K562 (cell line): ENCODE measurements at regions not wholly inside any gene's neighbourhood (a gene's known extent, or its start where the extent isn't known, plus 50 kb on each side); places are given as distances from the start of the nearest gene placed in this dataset.

Experiments
- CBX3 ChIP-seq, 2 experiments: IDR thresholded peaks; 1 replicate in 1 of 2; 2 replicates in 1 of 2; pipeline ENCODE4 v1.6.1; 2012; ENCODE audit warnings: inconsistent platforms in 2 of 2, low read length in 2 of 2, borderline replicate concordance in 1 of 2, control low read depth in 1 of 2
- CXXC5 ChIP-seq: fragments of 250-450 bp; sonication (Bioruptor Pico); IDR thresholded peaks from 2 replicates; pipeline ENCODE4 v1.8.0; 2022; ENCODE audit warnings: inconsistent platforms, mild to moderate bottlenecking, moderate library complexity
- ETV1 ChIP-seq: fragments of 450-650 bp; conservative IDR thresholded peaks from 2 replicates; pipeline ENCODE4 v1.6.1; 2016; ENCODE audit warnings: missing genetic modification characterization, control low read depth, low read depth, missing compliant biosample characterization
- ETV6 ChIP-seq, 3 experiments: fragments of 150-350 bp in 1 of 3; sonication (generic) in 1 of 3; formaldehyde crosslinking in 1 of 3; IDR thresholded peaks; 2 replicates each; pipeline versions ENCODE4 v1.6.1 to v1.8.0; 2014 to 2022; ENCODE audit warnings: borderline replicate concordance in 2 of 3, low read depth in 2 of 3, antibody characterized with exemption in 1 of 3, low read length in 1 of 3, mild to moderate bottlenecking in 1 of 3, missing genetic modification reagents in 1 of 3
- FOXA3 ChIP-seq, 2 experiments: fragments of 450-650 bp in 1 of 2; sonication (generic) in 1 of 2; formaldehyde crosslinking; IDR thresholded peaks in 1 of 2; conservative IDR thresholded peaks in 1 of 2; 2 replicates each; pipeline versions ENCODE4 v1.4.0 to v1.8.0; 2020 to 2022; ENCODE audit warnings: mild to moderate bottlenecking in 2 of 2, missing genetic modification reagents in 1 of 2
- GTF2A2 ChIP-seq: IDR thresholded peaks from 2 replicates; pipeline ENCODE4 v1.6.1; 2016; ENCODE audit warnings: mild to moderate bottlenecking, missing genetic modification characterization, missing compliant biosample characterization
- NCOA2 ChIP-seq, 2 experiments: fragments of 450-650 bp; IDR thresholded peaks; 2 replicates each; pipeline ENCODE4 v1.6.1; 2018; ENCODE audit warnings: mild to moderate bottlenecking in 2 of 2, moderate library complexity in 1 of 2; ENCODE audit not compliant: partially characterized antibody in 2 of 2
- NFXL1 ChIP-seq: fragments of 450-650 bp; formaldehyde crosslinking; IDR thresholded peaks from 2 replicates; pipeline ENCODE4 v1.4.0; 2021; ENCODE audit warnings: mild to moderate bottlenecking
- SMAD1 ChIP-seq: fragments of 150-350 bp; IDR thresholded peaks from 2 replicates; pipeline ENCODE4 v1.6.1; 2014; ENCODE audit warnings: low read length, low read depth; ENCODE audit not compliant: partially characterized antibody
- WHSC1 ChIP-seq: IDR thresholded peaks from one replicate; pipeline ENCODE4 v1.6.1; 2012; ENCODE audit warnings: low read length, control low read depth, inconsistent platforms
- ZNF12 ChIP-seq: sonication (generic); formaldehyde crosslinking; IDR thresholded peaks from 2 replicates; pipeline ENCODE4 v1.4.0; 2020; ENCODE audit warnings: mild to moderate bottlenecking, missing genetic modification reagents
- ZNF143 ChIP-seq: sonication (generic); formaldehyde crosslinking; IDR thresholded peaks from 2 replicates; pipeline ENCODE4 v1.9.0; 2022; ENCODE audit warnings: mild to moderate bottlenecking, missing genetic modification reagents
- ZNF239 ChIP-seq: fragments of 250-450 bp; sonication (Bioruptor Pico); IDR thresholded peaks from 2 replicates; pipeline ENCODE4 v1.4.0; 2020; ENCODE audit warnings: mild to moderate bottlenecking
- ZNF253 ChIP-seq: fragments of 250-450 bp; sonication (Bioruptor Pico); conservative IDR thresholded peaks from 2 replicates; pipeline ENCODE4 v1.6.1; 2021; ENCODE audit warnings: mild to moderate bottlenecking
- ZNF408 ChIP-seq: fragments of 250-450 bp; sonication (Bioruptor Pico); IDR thresholded peaks from 2 replicates; pipeline ENCODE4 v1.4.0; 2020; ENCODE audit warnings: low read depth, mild to moderate bottlenecking, moderate library complexity
- ZNF584 ChIP-seq: fragments of 200-800 bp; sonication (Bioruptor generic); IDR thresholded peaks from 2 replicates; pipeline ENCODE4 v1.6.1; 2016; ENCODE audit warnings: low read depth, mild to moderate bottlenecking, missing genetic modification characterization, missing compliant biosample characterization
- TF ChIP-seq, protein P1 (sequence below): sonication (generic); formaldehyde crosslinking; IDR thresholded peaks from 2 replicates; pipeline ENCODE4 v1.8.1; 2023; ENCODE audit warnings: mild to moderate bottlenecking, missing genetic modification reagents
- TF ChIP-seq, protein P2 (sequence below): fragments of 450-650 bp; formaldehyde crosslinking; IDR thresholded peaks from 2 replicates; pipeline ENCODE4 v1.4.0; 2020; ENCODE audit warnings: mild to moderate bottlenecking, moderate library complexity
- TF ChIP-seq, protein P3 (sequence below): fragments of 450-650 bp; IDR thresholded peaks from 2 replicates; pipeline ENCODE4 v1.7.1; 2018; ENCODE audit warnings: mild to moderate bottlenecking, low read depth; ENCODE audit not compliant: partially characterized antibody

DNA sequence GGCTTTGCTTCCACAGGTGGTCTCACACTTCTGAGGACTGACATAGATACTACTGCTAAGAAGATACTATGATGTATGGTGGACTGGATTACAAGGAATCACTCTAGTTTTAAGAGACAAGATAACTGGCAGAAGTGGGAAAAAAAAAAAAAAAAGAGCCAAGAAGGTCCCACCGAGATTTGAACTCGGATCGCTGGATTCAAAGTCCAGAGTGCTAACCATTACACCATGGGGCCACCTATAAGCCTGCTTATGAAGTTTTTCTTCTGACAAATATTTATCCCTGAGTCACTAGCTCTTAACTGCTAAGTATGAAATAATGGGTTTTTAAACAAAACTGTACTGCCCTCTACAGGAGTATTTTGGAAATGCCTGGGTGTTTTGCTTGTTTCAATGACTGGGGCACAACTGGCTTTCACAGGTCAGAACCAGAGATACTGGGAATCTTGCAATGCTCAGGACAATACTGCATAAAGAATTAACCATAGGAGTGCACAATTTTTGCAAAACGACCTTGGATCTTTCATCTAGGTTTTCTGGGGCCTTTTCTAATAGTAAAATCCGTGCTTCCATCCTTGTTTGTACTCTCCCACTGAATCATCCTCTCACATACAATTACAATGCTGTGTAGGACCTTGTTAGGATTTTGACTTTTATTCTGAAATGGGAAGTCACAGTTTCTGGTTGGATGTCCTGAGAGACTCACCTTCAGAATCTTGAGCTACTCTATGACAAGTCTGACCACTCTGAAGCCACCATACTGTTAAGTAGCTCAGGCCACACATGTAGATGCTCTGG lies 116.3 kb downstream of the OR2B2 start (continued):
- TF ChIP-seq, protein P1, sequence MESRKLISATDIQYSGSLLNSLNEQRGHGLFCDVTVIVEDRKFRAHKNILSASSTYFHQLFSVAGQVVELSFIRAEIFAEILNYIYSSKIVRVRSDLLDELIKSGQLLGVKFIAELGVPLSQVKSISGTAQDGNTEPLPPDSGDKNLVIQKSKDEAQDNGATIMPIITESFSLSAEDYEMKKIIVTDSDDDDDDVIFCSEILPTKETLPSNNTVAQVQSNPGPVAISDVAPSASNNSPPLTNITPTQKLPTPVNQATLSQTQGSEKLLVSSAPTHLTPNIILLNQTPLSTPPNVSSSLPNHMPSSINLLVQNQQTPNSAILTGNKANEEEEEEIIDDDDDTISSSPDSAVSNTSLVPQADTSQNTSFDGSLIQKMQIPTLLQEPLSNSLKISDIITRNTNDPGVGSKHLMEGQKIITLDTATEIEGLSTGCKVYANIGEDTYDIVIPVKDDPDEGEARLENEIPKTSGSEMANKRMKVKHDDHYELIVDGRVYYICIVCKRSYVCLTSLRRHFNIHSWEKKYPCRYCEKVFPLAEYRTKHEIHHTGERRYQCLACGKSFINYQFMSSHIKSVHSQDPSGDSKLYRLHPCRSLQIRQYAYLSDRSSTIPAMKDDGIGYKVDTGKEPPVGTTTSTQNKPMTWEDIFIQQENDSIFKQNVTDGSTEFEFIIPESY (CRISPR knock-in tag) = 0 out of 2 replicates have a peak, but pooled peaks have one; percentile 35
- TF ChIP-seq ZNF584 (CRISPR knock-in tag) (no peak), ZNF12 (no peak), ETV1 (no peak), FOXA3 (CRISPR knock-in tag; conservative IDR thresholded peaks at IDR 0.05 in 1 of 2, IDR thresholded peaks at IDR 0.05 in 1 of 2) (no peak; a peak in 2 of 4 replicates), ZNF239 (CRISPR knock-in tag) (no peak), CXXC5 (no peak; the same call in 1 of the 2 replicates), ZNF143 (CRISPR knock-in tag) (no peak), ETV6 (IDR thresholded peaks at IDR 0.05; ENCODE audit: borderline replicate concordance in 1 of 2, low read depth in 2 of 2, low read length in 1 of 2) (no peak), ETV6 (CRISPR knock-in tag; IDR thresholded peaks at IDR 0.05; ENCODE audit: borderline replicate concordance) (no peak), ZNF253 (CRISPR knock-in tag) (no peak), CBX3 (IDR thresholded peaks at IDR 0.05; ENCODE audit: borderline replicate concordance in 1 of 2, low read length in 2 of 2) (peak in 1 of 2 experiments; percentile 86; a peak in 1 of 3 replicates), ZNF408 (no peak), SMAD1 (no peak), NCOA2 (IDR thresholded peaks at IDR 0.05; ENCODE audit: partially characterized antibody in 2 of 2) (peak in 1 of 2 experiments; percentile 67), WHSC1 (no peak), GTF2A2 (tag) (no peak), NFXL1 (CRISPR knock-in tag) (no peak)
- TF ChIP-seq, protein P2, sequence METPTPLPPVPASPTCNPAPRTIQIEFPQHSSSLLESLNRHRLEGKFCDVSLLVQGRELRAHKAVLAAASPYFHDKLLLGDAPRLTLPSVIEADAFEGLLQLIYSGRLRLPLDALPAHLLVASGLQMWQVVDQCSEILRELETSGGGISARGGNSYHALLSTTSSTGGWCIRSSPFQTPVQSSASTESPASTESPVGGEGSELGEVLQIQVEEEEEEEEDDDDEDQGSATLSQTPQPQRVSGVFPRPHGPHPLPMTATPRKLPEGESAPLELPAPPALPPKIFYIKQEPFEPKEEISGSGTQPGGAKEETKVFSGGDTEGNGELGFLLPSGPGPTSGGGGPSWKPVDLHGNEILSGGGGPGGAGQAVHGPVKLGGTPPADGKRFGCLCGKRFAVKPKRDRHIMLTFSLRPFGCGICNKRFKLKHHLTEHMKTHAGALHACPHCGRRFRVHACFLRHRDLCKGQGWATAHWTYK (CRISPR knock-in tag) = no peak
- TF ChIP-seq, protein P3, sequence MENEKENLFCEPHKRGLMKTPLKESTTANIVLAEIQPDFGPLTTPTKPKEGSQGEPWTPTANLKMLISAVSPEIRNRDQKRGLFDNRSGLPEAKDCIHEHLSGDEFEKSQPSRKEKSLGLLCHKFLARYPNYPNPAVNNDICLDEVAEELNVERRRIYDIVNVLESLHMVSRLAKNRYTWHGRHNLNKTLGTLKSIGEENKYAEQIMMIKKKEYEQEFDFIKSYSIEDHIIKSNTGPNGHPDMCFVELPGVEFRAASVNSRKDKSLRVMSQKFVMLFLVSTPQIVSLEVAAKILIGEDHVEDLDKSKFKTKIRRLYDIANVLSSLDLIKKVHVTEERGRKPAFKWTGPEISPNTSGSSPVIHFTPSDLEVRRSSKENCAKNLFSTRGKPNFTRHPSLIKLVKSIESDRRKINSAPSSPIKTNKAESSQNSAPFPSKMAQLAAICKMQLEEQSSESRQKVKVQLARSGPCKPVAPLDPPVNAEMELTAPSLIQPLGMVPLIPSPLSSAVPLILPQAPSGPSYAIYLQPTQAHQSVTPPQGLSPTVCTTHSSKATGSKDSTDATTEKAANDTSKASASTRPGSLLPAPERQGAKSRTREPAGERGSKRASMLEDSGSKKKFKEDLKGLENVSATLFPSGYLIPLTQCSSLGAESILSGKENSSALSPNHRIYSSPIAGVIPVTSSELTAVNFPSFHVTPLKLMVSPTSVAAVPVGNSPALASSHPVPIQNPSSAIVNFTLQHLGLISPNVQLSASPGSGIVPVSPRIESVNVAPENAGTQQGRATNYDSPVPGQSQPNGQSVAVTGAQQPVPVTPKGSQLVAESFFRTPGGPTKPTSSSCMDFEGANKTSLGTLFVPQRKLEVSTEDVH = peak; percentile 31
